Endothelial cell (in vitro differentiated cells): ENCODE measurements at regions not wholly inside any gene's neighbourhood (a gene's known extent, or its start where the extent isn't known, plus 50 kb on each side); places are given as distances from the start of the nearest gene placed in this dataset.

Experiments
- DNase-seq: peaks from one replicate; pipeline ENCODE4 v3.0.0; 2021; ENCODE audit warnings: low spot score
- H3K27ac Mint-ChIP-seq: one replicate; pipeline ENCODE4 v1.8.0; 2021; ENCODE audit warnings: mixed read lengths, inconsistent platforms; ENCODE audit not compliant: unreplicated experiment
- H3K27me3 Mint-ChIP-seq: one replicate; pipeline ENCODE4 v1.8.0; 2021; ENCODE audit warnings: mild to moderate bottlenecking, moderate library complexity, mixed read lengths, inconsistent platforms; ENCODE audit not compliant: unreplicated experiment
- H3K36me3 Mint-ChIP-seq: one replicate; pipeline ENCODE4 v1.8.0; 2021; ENCODE audit warnings: mild to moderate bottlenecking, low read depth, mixed read lengths, inconsistent platforms; ENCODE audit not compliant: unreplicated experiment
- H3K4me1 Mint-ChIP-seq: one replicate; pipeline ENCODE4 v1.8.0; 2021; ENCODE audit warnings: mild to moderate bottlenecking, mixed read lengths, inconsistent platforms; ENCODE audit not compliant: unreplicated experiment
- H3K4me3 Mint-ChIP-seq: one replicate; pipeline ENCODE4 v1.8.0; 2021; ENCODE audit warnings: mild to moderate bottlenecking, mixed read lengths, inconsistent platforms; ENCODE audit not compliant: unreplicated experiment
- H3K9me3 Mint-ChIP-seq: one replicate; pipeline ENCODE4 v1.8.0; 2021; ENCODE audit warnings: mixed read lengths, inconsistent platforms; ENCODE audit not compliant: unreplicated experiment
- TF ChIP-seq, protein P1 (sequence below): fragments of 200-600 bp; sonication (generic); IDR thresholded peaks from one replicate; pipeline ENCODE4 v1.5.0; 2021; ENCODE audit warnings: antibody characterized with exemption; ENCODE audit not compliant: unreplicated experiment

DNA sequence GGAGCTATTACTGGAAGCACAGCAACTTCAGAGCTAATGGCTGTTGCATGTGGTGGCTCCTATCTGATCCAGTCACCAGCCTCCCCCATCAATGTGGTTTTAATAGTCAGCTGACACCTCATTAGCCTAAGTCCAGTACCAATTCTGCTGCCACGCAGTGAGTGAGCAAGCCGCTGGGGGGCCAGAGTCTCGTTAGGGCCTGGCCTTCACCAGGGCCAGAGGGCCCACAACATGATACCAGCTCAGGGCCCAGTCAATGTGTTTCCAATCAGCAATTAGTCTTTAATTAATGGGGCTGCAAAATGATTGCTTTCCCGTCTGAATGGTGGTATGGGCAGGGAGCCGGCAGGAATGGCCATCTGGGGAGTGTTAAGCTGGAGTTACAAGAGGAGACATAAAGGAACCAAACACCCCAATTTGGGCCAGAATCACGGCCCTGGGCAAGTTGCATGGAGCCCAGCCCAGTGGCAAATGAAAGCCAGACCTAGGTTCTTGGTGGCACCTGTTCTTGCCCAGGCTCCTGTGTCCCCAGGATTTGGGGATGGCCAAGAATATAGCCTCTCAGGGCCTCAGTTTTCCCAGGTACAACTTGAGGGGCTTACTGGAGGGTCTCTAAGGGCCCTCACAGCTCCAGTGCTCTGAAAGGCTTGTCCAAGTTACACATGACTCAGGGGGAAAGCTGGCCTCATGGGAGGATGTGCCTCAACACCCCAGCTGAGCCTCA is 119.2 kb downstream of the EFNB1 start:
- TF ChIP-seq, protein P1, sequence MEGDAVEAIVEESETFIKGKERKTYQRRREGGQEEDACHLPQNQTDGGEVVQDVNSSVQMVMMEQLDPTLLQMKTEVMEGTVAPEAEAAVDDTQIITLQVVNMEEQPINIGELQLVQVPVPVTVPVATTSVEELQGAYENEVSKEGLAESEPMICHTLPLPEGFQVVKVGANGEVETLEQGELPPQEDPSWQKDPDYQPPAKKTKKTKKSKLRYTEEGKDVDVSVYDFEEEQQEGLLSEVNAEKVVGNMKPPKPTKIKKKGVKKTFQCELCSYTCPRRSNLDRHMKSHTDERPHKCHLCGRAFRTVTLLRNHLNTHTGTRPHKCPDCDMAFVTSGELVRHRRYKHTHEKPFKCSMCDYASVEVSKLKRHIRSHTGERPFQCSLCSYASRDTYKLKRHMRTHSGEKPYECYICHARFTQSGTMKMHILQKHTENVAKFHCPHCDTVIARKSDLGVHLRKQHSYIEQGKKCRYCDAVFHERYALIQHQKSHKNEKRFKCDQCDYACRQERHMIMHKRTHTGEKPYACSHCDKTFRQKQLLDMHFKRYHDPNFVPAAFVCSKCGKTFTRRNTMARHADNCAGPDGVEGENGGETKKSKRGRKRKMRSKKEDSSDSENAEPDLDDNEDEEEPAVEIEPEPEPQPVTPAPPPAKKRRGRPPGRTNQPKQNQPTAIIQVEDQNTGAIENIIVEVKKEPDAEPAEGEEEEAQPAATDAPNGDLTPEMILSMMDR: no peak
- Mint-ChIP-seq H3K4me1 (no peaks in the 10 kb centered on the region), H3K36me3 (no peaks in the 10 kb centered on the region), H3K4me3 (no peak overlapping the region), H3K27me3 (peaks cover 3% of the 10 kb centered on the region), H3K9me3 (no peaks in the 10 kb centered on the region), H3K27ac (no peak overlapping the region)
- DNase-seq: no peak

GRCh38 chrX:68945603-68946228 is 116.9 kb downstream of the EFNB1 start:
- TF ChIP-seq, protein P1: peak; percentile 42
- H3K4me1 Mint-ChIP-seq: no peaks in the 10 kb centered on the region
- no peaks in the 10 kb centered on the region for H3K36me3 Mint-ChIP-seq
- DNase-seq: peak; percentile 19
- H3K27ac Mint-ChIP-seq: no peak overlapping the region
- no peaks in the 10 kb centered on the region for H3K9me3 Mint-ChIP-seq
- no peak overlapping the region for H3K4me3 Mint-ChIP-seq
- peaks cover 4% of the 10 kb centered on the region for H3K27me3 Mint-ChIP-seq

DNA sequence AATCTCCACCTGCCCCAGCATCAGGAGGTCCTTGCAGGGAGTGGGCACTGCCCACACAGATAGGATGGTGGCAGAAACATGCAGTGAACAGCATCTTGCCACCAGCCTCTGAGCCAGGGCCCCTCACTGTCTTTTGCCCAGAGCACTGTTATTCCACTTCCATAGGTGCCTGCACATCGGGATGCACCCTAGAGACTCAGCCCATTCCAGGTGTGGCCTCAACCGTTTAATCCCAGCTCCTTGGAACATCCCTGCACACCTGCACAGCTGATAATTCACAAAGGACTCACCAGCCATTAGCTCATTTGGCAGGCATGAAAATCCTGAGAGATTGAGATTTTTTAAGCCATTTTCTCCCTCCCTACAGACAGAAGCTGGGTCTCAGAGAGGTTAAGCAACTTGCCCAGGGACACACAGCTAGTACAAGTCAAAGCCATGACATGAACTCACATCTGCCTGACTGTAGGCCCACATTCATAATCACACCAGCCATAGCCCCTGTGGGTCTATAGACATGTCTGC is 116.3 kb downstream of the EFNB1 start:
- H3K27ac Mint-ChIP-seq: no peak overlapping the region
- no peaks in the 10 kb centered on the region for H3K9me3 Mint-ChIP-seq
- no peaks in the 10 kb centered on the region for H3K36me3 Mint-ChIP-seq
- no peak overlapping the region for H3K4me3 Mint-ChIP-seq
- H3K27me3 Mint-ChIP-seq: peaks cover 4% of the 10 kb centered on the region
- no peaks in the 10 kb centered on the region for H3K4me1 Mint-ChIP-seq
- DNase-seq: no peak
- TF ChIP-seq, protein P1: no peak

DNA sequence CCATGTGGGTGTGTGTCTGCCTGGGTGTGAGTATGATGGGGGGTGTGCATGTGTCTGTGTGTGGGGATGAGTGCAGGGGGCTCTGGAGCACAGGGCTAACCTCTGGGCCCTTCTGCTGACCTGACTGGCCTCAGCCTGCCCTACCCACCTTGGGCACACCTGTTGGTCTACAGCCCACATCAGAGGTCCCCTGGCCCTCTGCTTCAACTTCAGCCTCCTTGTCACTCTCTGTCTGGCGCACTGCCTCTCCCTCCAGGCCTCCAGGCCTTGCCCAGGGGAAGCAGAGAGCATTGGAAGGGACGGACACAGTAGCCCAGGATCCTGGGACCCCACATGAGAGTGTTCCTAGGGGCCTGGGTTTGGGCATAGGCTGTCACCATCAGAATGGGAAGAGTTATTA is 115.4 kb downstream of the EFNB1 start:
- H3K9me3 Mint-ChIP-seq: no peaks in the 10 kb centered on the region
- no peak for DNase-seq
- no peak overlapping the region for H3K4me3 Mint-ChIP-seq
- TF ChIP-seq, protein P1: no peak
- H3K4me1 Mint-ChIP-seq: peaks cover 2% of the 10 kb centered on the region
- H3K36me3 Mint-ChIP-seq: no peaks in the 10 kb centered on the region
- peaks cover 3% of the 10 kb centered on the region for H3K27me3 Mint-ChIP-seq
- no peak overlapping the region for H3K27ac Mint-ChIP-seq

GRCh38 chrX:68942840-68943239 is 114.0 kb downstream of the EFNB1 start:
- peaks cover 4% of the 10 kb centered on the region for H3K4me1 Mint-ChIP-seq
- TF ChIP-seq, protein P1: no peak
- H3K36me3 Mint-ChIP-seq: no peaks in the 10 kb centered on the region
- DNase-seq: no peak
- no peak overlapping the region for H3K27ac Mint-ChIP-seq
- H3K9me3 Mint-ChIP-seq: no peaks in the 10 kb centered on the region
- no peak overlapping the region for H3K4me3 Mint-ChIP-seq
- peaks cover 1% of the 10 kb centered on the region for H3K27me3 Mint-ChIP-seq
